Loucy (cell line): ENCODE measurements at regions not wholly inside any gene's neighbourhood (a gene's known extent, or its start where the extent isn't known, plus 50 kb on each side); places are given as distances from the start of the nearest gene placed in this dataset.

Experiments used
- H2AFZ ChIP-seq: fragments of 200-600 bp; sonication (generic); 2 replicates; pipeline ENCODE4 v1.6.0; 2016; ENCODE audit warnings: antibody characterized with exemption, mild to moderate bottlenecking, low read length, moderate library complexity
- H3F3A ChIP-seq: fragments of 200-600 bp; 2 replicates; pipeline ENCODE4 v1.6.0; 2016; ENCODE audit warnings: antibody characterized with exemption, low read depth, mild to moderate bottlenecking
- H3K27me3 ChIP-seq: fragments of 200-600 bp; sonication (generic); 2 replicates; pipeline ENCODE4 v1.6.1; 2014; ENCODE audit warnings: low read length, mild to moderate bottlenecking; ENCODE audit not compliant: insufficient read depth, poor library complexity, severe bottlenecking
- H3K36me3 ChIP-seq: fragments of 200-600 bp; sonication (generic); 2 replicates; pipeline ENCODE4 v1.6.1; 2016; ENCODE audit warnings: low read length; ENCODE audit not compliant: insufficient read depth
- H3K4me1 ChIP-seq: fragments of 200-600 bp; sonication (generic); 2 replicates; pipeline ENCODE4 v1.5.1; 2014; ENCODE audit warnings: low read length, mild to moderate bottlenecking; ENCODE audit not compliant: insufficient read depth, poor library complexity, severe bottlenecking
- H3K4me2 ChIP-seq: fragments of 200-600 bp; sonication (generic); 2 replicates; pipeline ENCODE4 v1.6.0; 2014; ENCODE audit warnings: antibody characterized with exemption, low read length, low read depth, mild to moderate bottlenecking; ENCODE audit not compliant: poor library complexity, severe bottlenecking
- H3K4me3 ChIP-seq: fragments of 200-600 bp; sonication (generic); 2 replicates; pipeline ENCODE4 v1.5.1; 2014; ENCODE audit warnings: low read length, mild to moderate bottlenecking, mixed read lengths; ENCODE audit not compliant: poor library complexity, severe bottlenecking
- H3K79me2 ChIP-seq: fragments of 200-600 bp; sonication (generic); 2 replicates; pipeline ENCODE4 v1.6.1; 2014; ENCODE audit warnings: low read length; ENCODE audit not compliant: insufficient read depth
- H3K9ac ChIP-seq: fragments of 200-600 bp; sonication (generic); 2 replicates; pipeline ENCODE4 v1.6.0; 2014; ENCODE audit warnings: mild to moderate bottlenecking, low read depth, low read length, moderate library complexity; ENCODE audit not compliant: poor library complexity, severe bottlenecking
- H3K9me2 ChIP-seq: fragments of 200-600 bp; sonication (generic); replicated peaks from 2 replicates; pipeline ENCODE4 v1.6.1; 2016; ENCODE audit warnings: low read depth, low read length, mixed read lengths
- H3K9me3 ChIP-seq: fragments of 200-600 bp; sonication (generic); 2 replicates; pipeline ENCODE4 v1.6.1; 2014; ENCODE audit warnings: mild to moderate bottlenecking, antibody characterized with exemption, low read length, low read depth; ENCODE audit not compliant: insufficient read depth
- H4K20me1 ChIP-seq: fragments of 200-600 bp; sonication (generic); 2 replicates; pipeline ENCODE4 v1.6.0; 2014; ENCODE audit warnings: antibody characterized with exemption, low read length, mild to moderate bottlenecking; ENCODE audit not compliant: insufficient read depth, poor library complexity, severe bottlenecking
- CTCF ChIP-seq: fragments of 200-600 bp; sonication (generic); conservative IDR thresholded peaks from 2 replicates; pipeline ENCODE4 v1.5.1; 2014; ENCODE audit warnings: mild to moderate bottlenecking, antibody characterized with exemption, low read length
- EZH2phosphoT487 ChIP-seq: fragments of 200-600 bp; IDR thresholded peaks from 2 replicates; pipeline ENCODE4 v1.6.1; 2018; ENCODE audit warnings: antibody characterized with exemption, mild to moderate bottlenecking, moderate library complexity, borderline replicate concordance

GRCh38 chr20:60749804-60750602 lies 502.1 kb upstream of the CDH4 start:
- H3K4me1 ChIP-seq = no peaks in the 10 kb centered on the region
- H3K9me2 ChIP-seq = no peaks in the 10 kb centered on the region
- no peaks in the 10 kb centered on the region for H3K36me3 ChIP-seq
- no peaks in the 10 kb centered on the region for H4K20me1 ChIP-seq
- no peaks in the 10 kb centered on the region for H3F3A ChIP-seq
- no peaks in the 10 kb centered on the region for H3K79me2 ChIP-seq
- no peak overlapping the region for H3K4me2 ChIP-seq
- H3K4me3 ChIP-seq = no peak overlapping the region
- no peaks in the 10 kb centered on the region for H3K9me3 ChIP-seq
- no peak overlapping the region for H3K9ac ChIP-seq
- no peaks in the 10 kb centered on the region for H3K27me3 ChIP-seq
- H2AFZ ChIP-seq = no peak overlapping the region
- TF ChIP-seq EZH2phosphoT487 = no peak
- TF ChIP-seq CTCF = no peak

- Histone ChIP-seq H3K79me2 (no peaks in the 10 kb centered on the region), H3F3A (no peaks in the 10 kb centered on the region), H3K9me3 (no peaks in the 10 kb centered on the region), H3K9ac (no peak overlapping the region), H2AFZ (no peak overlapping the region), H3K4me3 (no peak overlapping the region), H3K27me3 (no peaks in the 10 kb centered on the region), H3K36me3 (no peaks in the 10 kb centered on the region), H3K9me2 (no peaks in the 10 kb centered on the region), H4K20me1 (no peaks in the 10 kb centered on the region), H3K4me1 (no peaks in the 10 kb centered on the region), H3K4me2 (no peak overlapping the region)
- TF ChIP-seq CTCF (no peak), EZH2phosphoT487 (no peak)
These were observed 501.2 kb upstream of the CDH4 start for GRCh38 chr20:60750909-60751308.

- H4K20me1 ChIP-seq = no peaks in the 10 kb centered on the region
- H3K9ac ChIP-seq = no peak overlapping the region
- no peak overlapping the region for H3K4me3 ChIP-seq
- H3K79me2 ChIP-seq = no peaks in the 10 kb centered on the region
- H3K4me2 ChIP-seq = no peak overlapping the region
- no peaks in the 10 kb centered on the region for H3K36me3 ChIP-seq
- H3K4me1 ChIP-seq = no peaks in the 10 kb centered on the region
- no peaks in the 10 kb centered on the region for H3F3A ChIP-seq
- H3K9me2 ChIP-seq = no peaks in the 10 kb centered on the region
- TF ChIP-seq EZH2phosphoT487 (no peak), CTCF (no peak)
- H2AFZ ChIP-seq = no peak overlapping the region
- H3K27me3 ChIP-seq = no peaks in the 10 kb centered on the region
- H3K9me3 ChIP-seq = no peaks in the 10 kb centered on the region
These were observed 500.2 kb upstream of the CDH4 start for GRCh38 chr20:60751826-60752225.
